ENCODE measurements at regions not wholly inside any gene's neighbourhood (a gene's known extent, or its start where the extent isn't known, plus 50 kb on each side); places are given as distances from the start of the nearest gene placed in this dataset.

GRCh38 chr22:22137891-22138290 lies 106.7 kb upstream of the VPREB1 start:
- Histone ChIP-seq H3K27me3 (ENCODE audit: control insufficient read depth, insufficient read depth, low read length, poor library complexity, severe bottlenecking) (peaks cover 81% of the 10 kb centered on the region), H3K36me3 (ENCODE audit: control insufficient read depth, insufficient read depth, low read length) (no peaks in the 10 kb centered on the region), H3K9me3 (ENCODE audit: control insufficient read depth, low read length) (no peaks in the 10 kb centered on the region), H3K4me3 (ENCODE audit: insufficient read depth, low read depth, low read length) (no peak overlapping the region), H3K27ac (ENCODE audit: insufficient read depth, low read depth, low read length, poor library complexity, severe bottlenecking) (no peak overlapping the region), H3K4me1 (ENCODE audit: control insufficient read depth, insufficient read depth, low read length) (no peaks in the 10 kb centered on the region)
- 83 to 100% methylated on average over 1 to 2 of the region's 2 CpGs for WGBS, 2 experiments

DNA sequence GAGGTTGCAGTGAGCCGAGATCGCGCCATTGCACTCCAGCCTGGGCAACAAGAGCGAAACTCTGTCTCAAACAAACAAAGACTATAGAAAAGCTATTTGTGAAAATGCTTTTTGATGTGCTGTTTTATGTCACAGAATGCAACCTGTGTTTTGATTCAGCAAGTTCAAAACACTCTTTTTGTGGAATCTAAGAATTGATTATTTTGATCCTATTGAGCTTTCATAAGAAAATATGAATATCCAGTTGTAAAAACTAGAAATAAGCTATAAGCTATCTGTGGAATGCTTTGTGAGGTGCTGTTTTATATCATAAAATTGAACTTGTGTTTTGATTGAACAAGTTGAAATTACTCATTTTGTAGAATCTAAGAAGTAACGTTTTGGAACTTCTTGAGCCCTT lies 110.7 kb upstream of the VPREB1 start:
- Histone ChIP-seq H3K27me3 (ENCODE audit: control insufficient read depth, insufficient read depth, low read length, poor library complexity, severe bottlenecking) (peaks cover 73% of the 10 kb centered on the region), H3K36me3 (ENCODE audit: control insufficient read depth, insufficient read depth, low read length) (no peaks in the 10 kb centered on the region), H3K4me1 (ENCODE audit: control insufficient read depth, insufficient read depth, low read length) (no peaks in the 10 kb centered on the region), H3K27ac (ENCODE audit: insufficient read depth, low read depth, low read length, poor library complexity, severe bottlenecking) (no peak overlapping the region), H3K4me3 (ENCODE audit: insufficient read depth, low read depth, low read length) (no peak overlapping the region), H3K9me3 (ENCODE audit: control insufficient read depth, low read length) (no peaks in the 10 kb centered on the region)
- WGBS, 2 experiments, result 90% methylated on average over 4 to 5 of the region's 5 CpGs

GRCh38 chr22:22130953-22131608 lies 113.5 kb upstream of the VPREB1 start:
- WGBS, 2 experiments, result 76 to 83% methylated on average over 3 of the region's 3 CpGs
- H3K4me3 ChIP-seq (ENCODE audit: insufficient read depth, low read depth, low read length), result no peak overlapping the region
- no peak overlapping the region for H3K27ac ChIP-seq (ENCODE audit: insufficient read depth, low read depth, low read length, poor library complexity, severe bottlenecking)
- no peaks in the 10 kb centered on the region for H3K9me3 ChIP-seq (ENCODE audit: control insufficient read depth, low read length)
- H3K27me3 ChIP-seq (ENCODE audit: control insufficient read depth, insufficient read depth, low read length, poor library complexity, severe bottlenecking), result peaks cover 62% of the 10 kb centered on the region
- H3K4me1 ChIP-seq (ENCODE audit: control insufficient read depth, insufficient read depth, low read length), result no peaks in the 10 kb centered on the region
- no peaks in the 10 kb centered on the region for H3K36me3 ChIP-seq (ENCODE audit: control insufficient read depth, insufficient read depth, low read length)

GRCh38 chr22:22129387-22129786 lies 115.2 kb upstream of the VPREB1 start:
- Histone ChIP-seq H3K4me1 (ENCODE audit: control insufficient read depth, insufficient read depth, low read length) (no peaks in the 10 kb centered on the region), H3K36me3 (ENCODE audit: control insufficient read depth, insufficient read depth, low read length) (no peaks in the 10 kb centered on the region), H3K4me3 (ENCODE audit: insufficient read depth, low read depth, low read length) (no peak overlapping the region), H3K9me3 (ENCODE audit: control insufficient read depth, low read length) (no peaks in the 10 kb centered on the region), H3K27ac (ENCODE audit: insufficient read depth, low read depth, low read length, poor library complexity, severe bottlenecking) (no peak overlapping the region), H3K27me3 (ENCODE audit: control insufficient read depth, insufficient read depth, low read length, poor library complexity, severe bottlenecking) (peaks cover 50% of the 10 kb centered on the region)
- WGBS, 2 experiments, result 98% methylated on average over 2 of the region's 3 CpGs

GRCh38 chr22:22128440-22128839 lies 116.1 kb upstream of the VPREB1 start:
- H3K9me3 ChIP-seq (ENCODE audit: control insufficient read depth, low read length), result no peaks in the 10 kb centered on the region
- WGBS, 2 experiments, result 96 to 97% methylated on average over 2 of the region's 2 CpGs
- no peak overlapping the region for H3K27ac ChIP-seq (ENCODE audit: insufficient read depth, low read depth, low read length, poor library complexity, severe bottlenecking)
- H3K4me3 ChIP-seq (ENCODE audit: insufficient read depth, low read depth, low read length), result no peak overlapping the region
- H3K4me1 ChIP-seq (ENCODE audit: control insufficient read depth, insufficient read depth, low read length), result no peaks in the 10 kb centered on the region
- H3K36me3 ChIP-seq (ENCODE audit: control insufficient read depth, insufficient read depth, low read length), result no peaks in the 10 kb centered on the region
- peaks cover 53% of the 10 kb centered on the region for H3K27me3 ChIP-seq (ENCODE audit: control insufficient read depth, insufficient read depth, low read length, poor library complexity, severe bottlenecking)

DNA sequence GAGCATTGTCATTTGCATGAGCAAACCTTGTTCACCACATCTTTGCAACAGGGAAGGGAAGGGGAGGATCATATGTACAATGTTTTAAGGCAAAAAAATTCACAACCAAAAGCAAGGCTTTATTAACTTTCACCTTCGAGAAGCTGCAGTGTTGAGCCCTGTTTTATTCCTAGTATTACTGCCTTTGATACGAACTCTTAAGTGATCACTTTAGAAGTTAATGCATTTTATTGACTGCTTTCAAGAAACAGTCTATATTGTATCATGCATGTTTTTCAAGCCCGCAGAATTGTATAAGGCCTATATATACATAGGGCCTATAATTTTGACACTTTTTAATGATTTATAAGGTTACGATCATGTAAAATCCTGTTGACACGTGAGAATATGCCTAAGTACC lies 117.5 kb upstream of the VPREB1 start:
- 93 to 96% methylated on average over 5 of the region's 5 CpGs for WGBS, 2 experiments
- Histone ChIP-seq H3K4me3 (ENCODE audit: insufficient read depth, low read depth, low read length) (no peak overlapping the region), H3K27me3 (ENCODE audit: control insufficient read depth, insufficient read depth, low read length, poor library complexity, severe bottlenecking) (peaks cover 53% of the 10 kb centered on the region), H3K27ac (ENCODE audit: insufficient read depth, low read depth, low read length, poor library complexity, severe bottlenecking) (no peak overlapping the region), H3K9me3 (ENCODE audit: control insufficient read depth, low read length) (no peaks in the 10 kb centered on the region), H3K36me3 (ENCODE audit: control insufficient read depth, insufficient read depth, low read length) (no peaks in the 10 kb centered on the region), H3K4me1 (ENCODE audit: control insufficient read depth, insufficient read depth, low read length) (no peaks in the 10 kb centered on the region)

DNA sequence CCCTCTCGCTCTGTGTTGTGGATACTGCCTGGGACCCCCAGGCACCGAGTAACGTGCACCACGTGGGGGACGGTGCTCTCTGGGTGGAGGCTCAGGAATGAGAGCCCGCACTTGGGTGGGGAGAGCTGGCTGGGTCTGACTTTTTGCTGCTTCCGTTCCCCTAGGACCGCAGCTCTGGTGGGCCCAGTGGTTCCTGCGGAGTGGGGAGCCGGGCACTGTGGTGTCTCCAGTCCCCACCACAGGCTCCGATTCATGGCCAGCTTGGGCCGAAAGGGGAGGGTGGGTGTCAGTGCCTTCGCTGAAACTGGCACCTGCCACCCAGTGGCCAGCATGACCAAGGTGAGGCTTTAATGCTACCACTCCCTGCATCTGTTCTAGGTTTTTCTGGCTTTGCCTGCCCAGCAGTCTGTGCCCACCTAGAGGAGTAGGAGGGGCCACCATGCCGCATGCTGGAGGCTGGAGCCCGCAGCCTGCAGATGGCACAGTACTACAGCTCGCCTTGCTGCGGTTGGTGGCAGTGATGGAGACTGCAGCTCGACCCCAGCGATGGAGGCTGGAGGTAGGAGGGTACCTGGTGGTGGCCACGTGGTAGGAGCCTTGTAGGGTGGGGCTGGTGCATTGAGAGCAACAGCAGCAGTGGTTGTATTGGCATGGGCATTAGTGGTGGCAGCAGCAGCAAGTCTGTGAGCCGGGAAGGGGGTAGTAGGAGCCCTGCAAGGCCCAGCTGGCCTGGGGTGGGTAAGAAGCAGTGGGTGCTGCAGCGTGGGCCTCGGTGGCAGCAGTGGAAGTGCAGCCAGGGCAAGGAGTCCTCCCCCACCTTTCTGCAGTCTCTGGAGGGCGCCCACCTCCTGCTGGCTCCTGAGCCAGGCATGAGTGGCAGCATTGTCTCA lies 118.8 kb upstream of the VPREB1 start:
- H3K27me3 ChIP-seq (ENCODE audit: control insufficient read depth, insufficient read depth, low read length, poor library complexity, severe bottlenecking), result peaks cover 54% of the 10 kb centered on the region

GRCh38 chr22:22125028-22125578 lies 119.5 kb upstream of the VPREB1 start:
- peaks cover 52% of the 10 kb centered on the region for H3K27me3 ChIP-seq (ENCODE audit: control insufficient read depth, insufficient read depth, low read length, poor library complexity, severe bottlenecking)

More for the DNA sequence above, 118.8 kb upstream of the VPREB1 start:
- Histone ChIP-seq H3K4me3 (ENCODE audit: insufficient read depth, low read depth, low read length) (no peak overlapping the region), H3K36me3 (ENCODE audit: control insufficient read depth, insufficient read depth, low read length) (no peaks in the 10 kb centered on the region), H3K4me1 (ENCODE audit: control insufficient read depth, insufficient read depth, low read length) (no peaks in the 10 kb centered on the region), H3K27ac (ENCODE audit: insufficient read depth, low read depth, low read length, poor library complexity, severe bottlenecking) (no peak overlapping the region), H3K9me3 (ENCODE audit: control insufficient read depth, low read length) (no peaks in the 10 kb centered on the region)
- 85 to 87% methylated on average over 24 of the region's 24 CpGs for WGBS, 2 experiments

GRCh38 chr22:22124374-22124773 lies 120.2 kb upstream of the VPREB1 start:
- Histone ChIP-seq H3K4me1 (ENCODE audit: control insufficient read depth, insufficient read depth, low read length) (no peaks in the 10 kb centered on the region), H3K4me3 (ENCODE audit: insufficient read depth, low read depth, low read length) (no peak overlapping the region), H3K36me3 (ENCODE audit: control insufficient read depth, insufficient read depth, low read length) (no peaks in the 10 kb centered on the region), H3K27ac (ENCODE audit: insufficient read depth, low read depth, low read length, poor library complexity, severe bottlenecking) (no peak overlapping the region), H3K27me3 (ENCODE audit: control insufficient read depth, insufficient read depth, low read length, poor library complexity, severe bottlenecking) (peaks cover 47% of the 10 kb centered on the region), H3K9me3 (ENCODE audit: control insufficient read depth, low read length) (no peaks in the 10 kb centered on the region)
- 89 to 90% methylated on average over 12 of the region's 12 CpGs for WGBS, 2 experiments

More at GRCh38 chr22:22125028-22125578, 119.5 kb upstream of the VPREB1 start:
- H3K36me3 ChIP-seq (ENCODE audit: control insufficient read depth, insufficient read depth, low read length), result no peaks in the 10 kb centered on the region
- 86 to 87% methylated on average over 19 of the region's 19 CpGs for WGBS, 2 experiments
- H3K4me1 ChIP-seq (ENCODE audit: control insufficient read depth, insufficient read depth, low read length), result no peaks in the 10 kb centered on the region
- H3K9me3 ChIP-seq (ENCODE audit: control insufficient read depth, low read length), result no peaks in the 10 kb centered on the region
- H3K27ac ChIP-seq (ENCODE audit: insufficient read depth, low read depth, low read length, poor library complexity, severe bottlenecking), result no peak overlapping the region
- no peak overlapping the region for H3K4me3 ChIP-seq (ENCODE audit: insufficient read depth, low read depth, low read length)

DNA sequence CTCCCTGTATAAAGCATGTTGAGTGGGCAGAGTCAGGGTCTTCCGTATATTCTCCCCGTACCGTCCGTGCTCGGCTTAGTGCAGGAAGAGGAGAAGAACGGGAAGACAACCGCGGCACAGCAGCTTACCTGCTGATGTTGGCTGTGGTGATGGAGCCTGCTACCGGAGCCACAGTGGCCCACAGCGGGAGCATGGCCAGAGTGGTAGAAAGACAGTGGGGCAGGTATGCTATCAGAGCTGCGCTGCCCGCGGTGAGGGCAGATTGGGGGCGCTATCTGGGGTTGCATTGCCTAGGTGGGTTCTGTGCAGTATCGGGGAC lies 120.7 kb upstream of the VPREB1 start:
- Histone ChIP-seq H3K4me1 (ENCODE audit: control insufficient read depth, insufficient read depth, low read length) (no peaks in the 10 kb centered on the region), H3K9me3 (ENCODE audit: control insufficient read depth, low read length) (no peaks in the 10 kb centered on the region), H3K27me3 (ENCODE audit: control insufficient read depth, insufficient read depth, low read length, poor library complexity, severe bottlenecking) (peaks cover 47% of the 10 kb centered on the region), H3K4me3 (ENCODE audit: insufficient read depth, low read depth, low read length) (no peak overlapping the region), H3K36me3 (ENCODE audit: control insufficient read depth, insufficient read depth, low read length) (no peaks in the 10 kb centered on the region), H3K27ac (ENCODE audit: insufficient read depth, low read depth, low read length, poor library complexity, severe bottlenecking) (no peak overlapping the region)
- WGBS, 2 experiments, result 91 to 93% methylated on average over 15 of the region's 15 CpGs
